ENCODE measurements at regions not wholly inside any gene's neighbourhood (a gene's known extent, or its start where the extent isn't known, plus 50 kb on each side); places are given as distances from the start of the nearest gene placed in this dataset.

- H3K9me3 ChIP-seq (ENCODE audit: low read depth, low read length, poor library complexity, severe bottlenecking): no peaks in the 10 kb centered on the region
- TF ChIP-seq, protein P1, sequence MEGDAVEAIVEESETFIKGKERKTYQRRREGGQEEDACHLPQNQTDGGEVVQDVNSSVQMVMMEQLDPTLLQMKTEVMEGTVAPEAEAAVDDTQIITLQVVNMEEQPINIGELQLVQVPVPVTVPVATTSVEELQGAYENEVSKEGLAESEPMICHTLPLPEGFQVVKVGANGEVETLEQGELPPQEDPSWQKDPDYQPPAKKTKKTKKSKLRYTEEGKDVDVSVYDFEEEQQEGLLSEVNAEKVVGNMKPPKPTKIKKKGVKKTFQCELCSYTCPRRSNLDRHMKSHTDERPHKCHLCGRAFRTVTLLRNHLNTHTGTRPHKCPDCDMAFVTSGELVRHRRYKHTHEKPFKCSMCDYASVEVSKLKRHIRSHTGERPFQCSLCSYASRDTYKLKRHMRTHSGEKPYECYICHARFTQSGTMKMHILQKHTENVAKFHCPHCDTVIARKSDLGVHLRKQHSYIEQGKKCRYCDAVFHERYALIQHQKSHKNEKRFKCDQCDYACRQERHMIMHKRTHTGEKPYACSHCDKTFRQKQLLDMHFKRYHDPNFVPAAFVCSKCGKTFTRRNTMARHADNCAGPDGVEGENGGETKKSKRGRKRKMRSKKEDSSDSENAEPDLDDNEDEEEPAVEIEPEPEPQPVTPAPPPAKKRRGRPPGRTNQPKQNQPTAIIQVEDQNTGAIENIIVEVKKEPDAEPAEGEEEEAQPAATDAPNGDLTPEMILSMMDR (conservative IDR thresholded peaks at IDR 0.05; ENCODE audit: low read depth, low read length): no peak
- TF ChIP-seq EZH2 (IDR thresholded peaks at IDR 0.05; ENCODE audit: borderline replicate concordance, low read depth, low read length, poor library complexity, severe bottlenecking): no peak
- intact Hi-C loops (cut with micrococcal nuclease; ENCODE audit: unreplicated experiment): no loop called here
- no peaks in the 10 kb centered on the region for H3K36me3 ChIP-seq (ENCODE audit: insufficient read depth, low read length, poor library complexity, severe bottlenecking)
- H3K27me3 ChIP-seq (replicated peaks; ENCODE audit: insufficient read depth, low read depth, low read length, poor library complexity): no peaks in the 10 kb centered on the region
- no TSS peak for BruUV-seq (replicated peaks)
- DNase-seq (ENCODE audit: low spot score): no peak
- no peaks in the 10 kb centered on the region for H3K4me1 ChIP-seq (ENCODE audit: insufficient read depth, low read length, poor library complexity, severe bottlenecking)
- no peak overlapping the region for H3K4me3 ChIP-seq (ENCODE audit: low read depth, low read length, poor library complexity, severe bottlenecking)
- ChIA-PET CTCF (no interaction called here), POLR2A (ENCODE audit: low non-redundant PET) (no interaction called here)
- H3K27ac ChIP-seq (ENCODE audit: low read depth, low read length, poor library complexity, severe bottlenecking): no peak overlapping the region
Measured at GRCh38 chr4:120491481-120491880, 424.8 kb upstream of the MAD2L1 start.

GRCh38 chr4:120481756-120482155, 415.1 kb upstream of the MAD2L1 start:
- Histone ChIP-seq H3K4me1 (ENCODE audit: insufficient read depth, low read length, poor library complexity, severe bottlenecking) (no peaks in the 10 kb centered on the region), H3K27me3 (replicated peaks; ENCODE audit: insufficient read depth, low read depth, low read length, poor library complexity) (no peaks in the 10 kb centered on the region), H3K4me3 (ENCODE audit: low read depth, low read length, poor library complexity, severe bottlenecking) (no peak overlapping the region), H3K36me3 (ENCODE audit: insufficient read depth, low read length, poor library complexity, severe bottlenecking) (no peaks in the 10 kb centered on the region), H3K9me3 (ENCODE audit: low read depth, low read length, poor library complexity, severe bottlenecking) (no peaks in the 10 kb centered on the region), H3K27ac (ENCODE audit: low read depth, low read length, poor library complexity, severe bottlenecking) (no peak overlapping the region)
- ChIA-PET POLR2A (ENCODE audit: low non-redundant PET) (no interaction called here), CTCF (no interaction called here)
- TF ChIP-seq, protein P1 (conservative IDR thresholded peaks at IDR 0.05; ENCODE audit: low read depth, low read length): no peak
- TF ChIP-seq EZH2 (IDR thresholded peaks at IDR 0.05; ENCODE audit: borderline replicate concordance, low read depth, low read length, poor library complexity, severe bottlenecking): no peak
- DNase-seq (ENCODE audit: low spot score): no peak
- BruUV-seq (replicated peaks): no TSS peak
- intact Hi-C loops (cut with micrococcal nuclease; ENCODE audit: unreplicated experiment): no loop called here

- H3K4me3 ChIP-seq (ENCODE audit: low read depth, low read length, poor library complexity, severe bottlenecking): no peak overlapping the region
- BruUV-seq (replicated peaks): no TSS peak
- TF ChIP-seq EZH2 (IDR thresholded peaks at IDR 0.05; ENCODE audit: borderline replicate concordance, low read depth, low read length, poor library complexity, severe bottlenecking): no peak
- TF ChIP-seq, protein P1 (conservative IDR thresholded peaks at IDR 0.05; ENCODE audit: low read depth, low read length): no peak
- ChIA-PET CTCF (no interaction called here), POLR2A (ENCODE audit: low non-redundant PET) (no interaction called here)
- H3K27ac ChIP-seq (ENCODE audit: low read depth, low read length, poor library complexity, severe bottlenecking): no peak overlapping the region
- H3K4me1 ChIP-seq (ENCODE audit: insufficient read depth, low read length, poor library complexity, severe bottlenecking): no peaks in the 10 kb centered on the region
- DNase-seq (ENCODE audit: low spot score): no peak
- no peaks in the 10 kb centered on the region for H3K9me3 ChIP-seq (ENCODE audit: low read depth, low read length, poor library complexity, severe bottlenecking)
- no peaks in the 10 kb centered on the region for H3K36me3 ChIP-seq (ENCODE audit: insufficient read depth, low read length, poor library complexity, severe bottlenecking)
- intact Hi-C loops (cut with micrococcal nuclease; ENCODE audit: unreplicated experiment): no loop called here
- no peaks in the 10 kb centered on the region for H3K27me3 ChIP-seq (replicated peaks; ENCODE audit: insufficient read depth, low read depth, low read length, poor library complexity)
Measured at GRCh38 chr4:120472447-120473131, 405.9 kb upstream of the MAD2L1 start.
